LNCaP clone FGC (cell line): ENCODE measurements at regions not wholly inside any gene's neighbourhood (a gene's known extent, or its start where the extent isn't known, plus 50 kb on each side); places are given as distances from the start of the nearest gene placed in this dataset.

ENCODE experiments used
- DNase-seq: peaks from one replicate; pipeline ENCODE4 v3.0.0-alpha.2; 2011; ENCODE audit warnings: low read depth
- H3K4me3 ChIP-seq: 2 replicates; pipeline ENCODE4 v1.5.1; 2011; ENCODE audit warnings: mild to moderate bottlenecking, low read depth, low read length, control low read depth
- TF ChIP-seq, protein P1 (sequence below): IDR thresholded peaks from 2 replicates; pipeline ENCODE4 v1.5.1; 2012; ENCODE audit warnings: mild to moderate bottlenecking; ENCODE audit not compliant: control insufficient read depth, insufficient read depth; ENCODE audit errors: extremely low read depth

DNA sequence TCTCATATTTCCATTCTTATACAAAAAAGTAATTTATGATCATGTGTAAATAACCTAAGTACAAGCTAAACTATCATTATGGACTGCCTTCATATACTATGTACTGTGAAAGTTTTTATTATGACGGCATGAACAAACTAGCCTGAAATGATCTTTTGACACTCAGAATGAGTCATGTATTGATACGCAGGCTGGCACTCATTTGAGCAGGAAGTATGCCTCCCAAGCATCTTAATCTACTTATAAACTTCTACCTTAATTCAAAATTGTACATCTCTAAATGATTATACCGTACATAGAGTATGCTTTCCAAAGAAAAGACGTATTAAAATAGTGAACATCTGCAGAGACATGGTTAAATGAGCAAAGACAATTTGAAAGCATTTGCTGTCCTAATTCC is 207.1 kb upstream of the SPOPL start:
- H3K4me3 ChIP-seq: no peak overlapping the region
- TF ChIP-seq, protein P1, sequence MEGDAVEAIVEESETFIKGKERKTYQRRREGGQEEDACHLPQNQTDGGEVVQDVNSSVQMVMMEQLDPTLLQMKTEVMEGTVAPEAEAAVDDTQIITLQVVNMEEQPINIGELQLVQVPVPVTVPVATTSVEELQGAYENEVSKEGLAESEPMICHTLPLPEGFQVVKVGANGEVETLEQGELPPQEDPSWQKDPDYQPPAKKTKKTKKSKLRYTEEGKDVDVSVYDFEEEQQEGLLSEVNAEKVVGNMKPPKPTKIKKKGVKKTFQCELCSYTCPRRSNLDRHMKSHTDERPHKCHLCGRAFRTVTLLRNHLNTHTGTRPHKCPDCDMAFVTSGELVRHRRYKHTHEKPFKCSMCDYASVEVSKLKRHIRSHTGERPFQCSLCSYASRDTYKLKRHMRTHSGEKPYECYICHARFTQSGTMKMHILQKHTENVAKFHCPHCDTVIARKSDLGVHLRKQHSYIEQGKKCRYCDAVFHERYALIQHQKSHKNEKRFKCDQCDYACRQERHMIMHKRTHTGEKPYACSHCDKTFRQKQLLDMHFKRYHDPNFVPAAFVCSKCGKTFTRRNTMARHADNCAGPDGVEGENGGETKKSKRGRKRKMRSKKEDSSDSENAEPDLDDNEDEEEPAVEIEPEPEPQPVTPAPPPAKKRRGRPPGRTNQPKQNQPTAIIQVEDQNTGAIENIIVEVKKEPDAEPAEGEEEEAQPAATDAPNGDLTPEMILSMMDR: no peak
- DNase-seq: no peak

DNA sequence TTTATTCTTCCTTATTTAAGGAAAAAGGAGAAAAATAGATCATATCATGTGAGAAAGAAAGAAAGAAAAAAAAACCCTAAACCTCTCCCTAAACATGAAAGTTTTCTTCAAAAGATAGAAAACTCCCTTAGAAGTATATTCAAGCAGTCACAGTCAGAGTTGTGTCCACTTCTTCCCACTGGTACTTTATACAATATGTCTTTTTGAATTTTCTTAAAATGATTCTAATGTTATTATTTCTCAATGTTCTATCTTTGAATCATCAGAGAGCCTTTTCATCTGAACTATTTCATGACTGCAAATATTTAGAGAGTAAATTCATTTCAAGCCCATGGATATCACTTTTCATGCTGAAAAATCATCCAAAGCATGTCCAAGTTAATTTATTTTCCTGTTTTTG is 205.2 kb upstream of the SPOPL start:
- DNase-seq: no peak
- no peak overlapping the region for H3K4me3 ChIP-seq
- TF ChIP-seq, protein P1: no peak

DNA sequence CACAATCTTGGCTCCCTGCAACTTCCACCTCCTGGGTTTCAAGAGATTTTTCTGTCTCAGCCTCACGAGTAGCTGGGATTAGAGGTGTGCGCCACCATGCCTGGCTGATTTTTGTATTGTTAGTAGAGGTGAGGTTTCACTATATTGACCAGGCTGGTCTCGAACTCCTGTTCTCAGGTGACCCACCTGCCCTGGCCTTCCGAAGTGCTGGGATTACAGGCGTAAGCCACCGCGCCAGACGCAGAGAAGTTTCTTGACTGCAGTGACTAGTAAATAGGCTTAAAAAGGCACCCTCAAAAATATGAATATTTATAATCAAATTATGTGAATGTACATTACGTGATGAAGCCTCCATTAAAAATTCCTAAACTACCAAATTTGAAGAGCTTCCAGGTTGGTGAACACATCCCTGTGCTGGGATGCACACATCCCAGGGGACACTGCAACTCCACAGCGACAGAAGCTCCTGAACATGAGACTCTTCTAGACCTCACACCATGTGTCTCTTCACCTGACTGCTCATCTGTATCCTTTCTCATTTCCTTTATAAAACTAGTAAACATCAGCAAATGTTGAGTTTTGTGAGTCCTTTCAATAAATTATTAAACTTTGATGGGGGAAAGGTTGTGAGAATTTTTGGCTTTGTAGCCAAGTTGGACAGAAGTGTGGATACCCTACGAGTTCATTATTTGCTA is 203.3 kb upstream of the SPOPL start:
- no peak overlapping the region for H3K4me3 ChIP-seq
- no peak for DNase-seq
- TF ChIP-seq, protein P1: no peak

DNA sequence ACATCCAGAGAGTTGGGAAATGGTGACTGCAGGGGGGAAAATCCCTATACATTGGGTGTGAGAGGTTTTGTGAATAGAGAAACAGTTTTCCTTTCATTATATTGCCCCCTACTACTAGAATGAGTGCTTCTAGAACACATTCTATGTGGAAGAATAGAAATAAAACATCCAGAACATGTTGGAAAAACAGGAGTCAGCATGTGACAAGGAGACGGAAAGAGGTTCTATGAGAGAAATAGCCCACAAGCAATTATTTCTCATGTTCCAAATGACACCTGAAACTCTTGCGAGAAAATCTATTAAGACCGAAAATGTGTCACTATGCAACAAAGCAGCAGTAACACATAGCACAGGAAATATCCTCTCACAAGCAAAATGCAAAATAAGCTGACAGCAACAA is 202.7 kb upstream of the SPOPL start:
- no peak overlapping the region for H3K4me3 ChIP-seq
- no peak for DNase-seq
- TF ChIP-seq, protein P1: no peak

DNA sequence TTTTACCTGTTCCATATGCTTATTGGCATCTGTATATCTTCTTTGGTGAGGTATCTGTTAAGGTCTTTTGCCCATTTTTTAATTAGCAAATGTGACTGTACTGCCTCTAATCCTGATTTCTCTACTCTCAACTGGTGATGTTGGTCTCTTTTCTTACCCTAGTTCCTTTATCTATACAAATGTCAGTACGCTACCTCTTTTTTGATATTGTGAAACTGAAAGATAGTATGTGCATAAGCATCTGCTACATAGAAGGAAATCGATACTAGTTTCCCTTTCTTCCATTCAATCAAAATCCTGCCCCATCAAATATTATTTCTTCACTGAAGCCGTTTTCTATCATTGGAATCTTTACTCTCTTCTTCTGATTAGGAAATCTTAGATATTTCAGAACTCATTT is 194.9 kb upstream of the SPOPL start:
- DNase-seq: no peak
- H3K4me3 ChIP-seq: no peak overlapping the region
- TF ChIP-seq, protein P1: no peak

DNA sequence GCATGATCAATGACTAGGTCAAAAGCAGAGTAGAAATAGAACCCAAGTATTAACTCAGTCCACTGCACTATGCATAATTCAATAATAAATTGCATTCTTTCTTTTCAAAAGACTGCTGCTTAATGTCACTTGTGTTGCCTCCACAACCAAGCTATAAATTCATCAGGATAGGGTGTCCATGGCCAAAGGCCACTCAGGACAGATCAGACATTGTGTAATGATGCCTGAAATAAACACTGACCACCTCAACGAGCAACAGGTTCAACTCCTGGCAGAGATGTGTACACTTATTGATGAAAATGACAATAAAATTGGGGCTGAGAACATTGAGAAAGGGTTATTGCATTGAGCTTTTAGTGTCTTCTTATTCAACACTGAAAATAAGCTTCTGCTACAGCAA is 194.5 kb upstream of the SPOPL start:
- TF ChIP-seq, protein P1: no peak
- DNase-seq: no peak
- H3K4me3 ChIP-seq: no peak overlapping the region

DNA sequence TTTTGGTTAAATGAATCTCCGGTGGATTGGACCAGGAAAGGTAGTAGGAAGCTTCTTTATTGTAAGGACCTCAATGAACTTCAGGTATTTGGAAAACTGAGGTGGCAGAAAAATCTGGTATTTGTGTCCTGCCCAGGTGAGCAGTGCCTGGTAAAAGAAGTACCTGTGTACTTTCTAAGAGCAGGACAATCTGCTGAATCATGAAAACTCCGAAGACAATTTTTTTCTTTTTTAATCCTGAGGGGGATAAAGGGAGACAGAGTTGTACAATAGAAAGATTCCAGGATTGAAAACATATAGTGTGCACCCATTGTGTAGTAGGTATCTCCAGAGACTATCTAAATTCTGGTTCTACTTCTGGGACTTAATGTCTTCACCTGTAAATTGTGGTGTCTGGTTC is 191.8 kb upstream of the SPOPL start:
- TF ChIP-seq, protein P1: no peak
- no peak overlapping the region for H3K4me3 ChIP-seq
- DNase-seq: no peak
